PC-3 (cell line): ENCODE measurements at regions not wholly inside any gene's neighbourhood (a gene's known extent, or its start where the extent isn't known, plus 50 kb on each side); places are given as distances from the start of the nearest gene placed in this dataset.

Source experiments
- EZH2 ChIP-seq: fragments of 300-600 bp; sonication (generic); IDR thresholded peaks from one replicate; pipeline ENCODE4 v1.6.1; 2017; ENCODE audit warnings: antibody characterized with exemption, mild to moderate bottlenecking, low read length; ENCODE audit not compliant: unreplicated experiment
- EZH2phosphoT487 ChIP-seq: fragments of 300-600 bp; sonication (generic); IDR thresholded peaks from 2 replicates; pipeline ENCODE4 v1.6.1; 2018; ENCODE audit warnings: mild to moderate bottlenecking, antibody characterized with exemption, low read length, borderline replicate concordance
- TF ChIP-seq, protein P1 (sequence below): fragments of 300-600 bp; sonication (generic); conservative IDR thresholded peaks from 2 replicates; pipeline ENCODE4 v1.5.1; 2017; ENCODE audit warnings: antibody characterized with exemption, low read depth, mild to moderate bottlenecking, low read length

GRCh38 chr13:79999601-80000000, 341.3 kb downstream of the SPRY2 start:
- TF ChIP-seq, protein P1, sequence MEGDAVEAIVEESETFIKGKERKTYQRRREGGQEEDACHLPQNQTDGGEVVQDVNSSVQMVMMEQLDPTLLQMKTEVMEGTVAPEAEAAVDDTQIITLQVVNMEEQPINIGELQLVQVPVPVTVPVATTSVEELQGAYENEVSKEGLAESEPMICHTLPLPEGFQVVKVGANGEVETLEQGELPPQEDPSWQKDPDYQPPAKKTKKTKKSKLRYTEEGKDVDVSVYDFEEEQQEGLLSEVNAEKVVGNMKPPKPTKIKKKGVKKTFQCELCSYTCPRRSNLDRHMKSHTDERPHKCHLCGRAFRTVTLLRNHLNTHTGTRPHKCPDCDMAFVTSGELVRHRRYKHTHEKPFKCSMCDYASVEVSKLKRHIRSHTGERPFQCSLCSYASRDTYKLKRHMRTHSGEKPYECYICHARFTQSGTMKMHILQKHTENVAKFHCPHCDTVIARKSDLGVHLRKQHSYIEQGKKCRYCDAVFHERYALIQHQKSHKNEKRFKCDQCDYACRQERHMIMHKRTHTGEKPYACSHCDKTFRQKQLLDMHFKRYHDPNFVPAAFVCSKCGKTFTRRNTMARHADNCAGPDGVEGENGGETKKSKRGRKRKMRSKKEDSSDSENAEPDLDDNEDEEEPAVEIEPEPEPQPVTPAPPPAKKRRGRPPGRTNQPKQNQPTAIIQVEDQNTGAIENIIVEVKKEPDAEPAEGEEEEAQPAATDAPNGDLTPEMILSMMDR, result no peak
- TF ChIP-seq EZH2, result no peak
- no peak for TF ChIP-seq EZH2phosphoT487
